ENCODE measurements at regions not wholly inside any gene's neighbourhood (a gene's known extent, or its start where the extent isn't known, plus 50 kb on each side); places are given as distances from the start of the nearest gene placed in this dataset.

- TF ChIP-seq RFX5 (IDR thresholded peaks at IDR 0.05; ENCODE audit: low read depth, low read length) (no peak), CTCF (conservative IDR thresholded peaks at IDR 0.05; ENCODE audit: low read depth, low read length) (no peak), POLR2A (IDR thresholded peaks at IDR 0.05; ENCODE audit: low read depth, low read length) (no peak), CHD1 (IDR thresholded peaks at IDR 0.05; ENCODE audit: low read depth, low read length) (no peak), NFE2L2 (IDR thresholded peaks at IDR 0.05; ENCODE audit: low read depth, low read length) (no peak), BHLHE40 (IDR thresholded peaks at IDR 0.05; ENCODE audit: low read depth, low read length) (no peak), RCOR1 (IDR thresholded peaks at IDR 0.05; ENCODE audit: insufficient replicate concordance, low read length) (no peak), CEBPB (IDR thresholded peaks at IDR 0.05; ENCODE audit: low read depth, low read length) (peak; percentile 95), SMC3 (IDR thresholded peaks at IDR 0.05; ENCODE audit: low read depth, low read length) (no peak), RAD21 (IDR thresholded peaks at IDR 0.05; ENCODE audit: low read length) (no peak)
Observed at GRCh38 chr4:128715616-128716015, 93.9 kb upstream of the JADE1 start.

Measured in IMR-90 (cell line).